ENCODE measurements at regions not wholly inside any gene's neighbourhood (a gene's known extent, or its start where the extent isn't known, plus 50 kb on each side); places are given as distances from the start of the nearest gene placed in this dataset.
"Not testable (repeated sequence)": the region's sequence is repeated elsewhere in the genome, so short reads cannot be mapped to it uniquely, and the experiment has no call there.

DNA sequence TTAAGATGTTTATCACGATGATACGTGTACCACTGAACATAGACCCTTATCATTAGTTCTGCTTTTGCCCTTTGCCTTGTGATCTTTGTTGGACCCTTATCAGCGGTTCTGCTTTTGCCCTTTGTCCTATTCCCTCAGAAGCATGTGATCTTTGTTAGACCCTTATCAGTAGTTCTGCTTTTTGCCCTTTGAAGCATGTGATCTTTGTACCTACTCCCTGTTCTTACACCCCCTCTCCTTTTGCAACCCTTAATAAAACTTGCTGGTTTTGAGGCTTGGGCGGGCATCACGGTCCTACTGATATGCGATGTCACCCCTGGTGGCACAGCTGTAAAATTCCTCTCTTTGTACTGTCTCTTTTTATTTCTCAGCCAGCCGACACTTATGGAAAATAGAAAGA lies 117.0 kb downstream of the SDHAF3 start:
- in situ Hi-C loops (cut with MboI; ENCODE audit: low sequenced_read_pairs), result not testable (repeated sequence)

DNA sequence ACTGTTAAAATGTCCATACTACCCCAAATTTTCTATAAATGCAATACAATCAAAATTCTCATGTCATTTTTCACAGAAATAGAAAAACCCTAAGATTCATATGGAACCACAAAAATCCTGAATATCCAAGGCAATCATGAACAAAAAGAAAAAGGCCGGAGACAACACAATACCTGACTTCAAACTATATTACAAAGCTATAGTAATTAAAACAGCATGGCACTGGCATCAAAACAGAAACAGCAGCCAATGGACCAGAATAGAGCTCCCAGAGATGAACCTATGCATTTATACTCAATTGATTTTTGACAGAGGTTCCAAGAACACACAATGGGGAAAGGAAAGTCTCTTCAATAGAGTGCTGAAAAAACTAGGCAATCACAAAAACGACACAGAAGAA lies 128.8 kb downstream of the SDHAF3 start:
- in situ Hi-C loops (cut with MboI; ENCODE audit: low sequenced_read_pairs), result no loop called here

DNA sequence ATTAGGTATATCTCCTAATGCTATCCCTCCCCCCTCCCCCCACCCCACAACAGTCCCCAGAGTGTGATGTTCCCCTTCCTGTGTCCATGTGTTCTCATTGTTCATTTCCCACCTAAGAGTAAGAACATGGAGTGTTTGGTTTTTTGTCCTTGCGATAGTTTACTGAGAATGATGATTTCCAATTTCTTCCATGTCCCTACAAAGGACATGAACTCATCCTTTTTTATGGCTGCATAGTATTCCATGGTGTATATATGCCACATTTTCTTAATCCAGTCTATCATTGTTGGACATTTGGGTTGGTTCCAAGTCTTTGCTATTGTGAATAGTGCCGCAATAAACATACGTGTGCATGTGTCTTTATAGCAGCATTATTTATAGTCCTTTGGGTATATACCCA lies 140.7 kb downstream of the SDHAF3 start:
- in situ Hi-C loops (cut with MboI; ENCODE audit: low sequenced_read_pairs), result not testable (repeated sequence)

DNA sequence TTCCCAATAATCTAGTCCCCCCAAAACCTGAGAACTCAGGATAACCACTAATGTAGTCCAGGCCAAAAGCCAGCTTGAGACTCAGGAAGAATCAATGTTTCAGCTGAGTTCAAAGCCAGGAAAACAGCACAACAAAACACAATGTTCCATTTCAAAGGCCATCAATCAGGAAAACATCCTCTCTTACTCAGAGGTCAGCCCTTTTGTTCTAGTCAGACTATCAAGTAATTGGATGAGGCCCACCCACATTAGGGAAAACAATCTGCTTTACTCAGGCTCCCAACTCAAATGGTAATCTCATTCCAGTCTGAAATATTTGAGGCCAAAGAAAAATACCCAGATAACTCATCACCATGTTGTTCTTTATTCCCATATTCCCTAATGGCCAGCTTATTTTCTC lies 152.2 kb downstream of the SDHAF3 start:
- in situ Hi-C loops (cut with MboI; ENCODE audit: low sequenced_read_pairs), result no loop called here

DNA sequence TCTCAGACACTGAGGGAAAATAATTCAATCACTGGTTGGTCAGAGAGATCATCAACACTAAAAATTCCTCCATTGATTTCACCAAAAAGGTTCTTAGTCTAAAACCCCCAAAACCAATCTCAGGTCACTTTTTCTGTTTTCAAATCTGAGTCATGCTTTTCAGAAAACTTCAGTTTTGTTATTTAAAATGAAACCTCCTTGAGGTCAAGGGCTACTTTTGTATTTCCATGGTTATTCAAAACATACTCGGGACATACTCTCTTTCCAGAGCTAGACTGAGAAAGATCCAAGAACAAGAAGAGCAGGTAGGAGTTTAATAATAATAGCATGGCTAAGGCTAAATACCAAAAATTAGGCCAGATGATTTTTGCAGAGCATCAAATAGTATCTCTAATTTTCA lies 152.8 kb downstream of the SDHAF3 start:
- in situ Hi-C loops (cut with MboI; ENCODE audit: low sequenced_read_pairs), result no loop called here

DNA sequence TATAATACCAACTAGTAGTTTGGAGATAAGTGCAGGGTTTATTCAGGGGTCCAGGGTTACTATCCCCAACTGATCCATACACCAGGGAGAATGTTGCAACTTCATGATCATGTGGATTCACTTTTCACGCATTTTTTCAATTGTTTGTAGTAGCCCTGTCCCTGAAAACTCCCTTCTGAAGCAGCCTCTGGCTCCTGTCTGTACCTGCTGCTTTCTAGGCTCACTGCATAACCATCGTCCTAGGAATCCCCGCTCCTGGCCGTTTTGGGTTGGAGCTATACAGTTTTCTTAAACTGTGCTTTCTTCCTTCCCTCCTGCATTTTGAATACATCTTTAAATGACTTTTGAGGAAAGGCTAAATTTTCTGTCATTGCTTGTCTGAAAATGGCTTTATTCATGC lies 154.1 kb downstream of the SDHAF3 start:
- in situ Hi-C loops (cut with MboI; ENCODE audit: low sequenced_read_pairs), result no loop called here

DNA sequence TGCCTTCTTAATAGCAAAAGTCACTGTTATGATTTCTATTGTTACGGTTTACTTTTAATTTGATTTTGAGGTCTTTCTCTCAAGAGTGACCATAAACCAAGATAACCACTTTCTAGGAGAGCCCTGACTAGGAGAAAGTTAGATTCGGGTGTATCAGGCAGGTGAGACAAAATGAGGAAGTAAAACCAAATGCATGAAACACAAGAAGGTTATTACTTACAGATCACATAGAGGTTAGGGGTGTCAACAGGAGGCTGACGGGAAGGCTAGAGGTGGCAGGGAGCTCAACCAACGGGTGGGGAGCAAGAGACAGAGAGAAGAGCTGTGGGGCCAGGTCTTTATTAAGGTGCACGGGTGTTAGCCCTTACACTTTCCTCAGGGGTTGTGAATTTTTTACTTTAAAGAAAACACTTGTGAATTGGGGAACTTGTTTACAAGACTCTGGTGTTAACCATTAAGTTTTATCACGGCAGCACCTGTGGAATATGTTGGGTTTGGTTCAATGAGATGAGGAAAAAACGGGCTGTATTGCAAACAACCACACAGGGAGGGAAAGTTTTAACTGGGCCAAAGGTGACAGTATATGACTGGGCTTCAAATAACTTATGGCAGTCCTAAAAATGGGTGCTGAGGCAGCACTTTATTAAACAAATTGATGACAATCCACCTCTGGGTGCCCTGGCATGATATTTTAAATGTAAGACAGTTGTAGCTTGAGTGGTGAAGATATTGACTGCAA lies 154.9 kb downstream of the SDHAF3 start:
- in situ Hi-C loops (cut with MboI; ENCODE audit: low sequenced_read_pairs), result no loop called here

DNA sequence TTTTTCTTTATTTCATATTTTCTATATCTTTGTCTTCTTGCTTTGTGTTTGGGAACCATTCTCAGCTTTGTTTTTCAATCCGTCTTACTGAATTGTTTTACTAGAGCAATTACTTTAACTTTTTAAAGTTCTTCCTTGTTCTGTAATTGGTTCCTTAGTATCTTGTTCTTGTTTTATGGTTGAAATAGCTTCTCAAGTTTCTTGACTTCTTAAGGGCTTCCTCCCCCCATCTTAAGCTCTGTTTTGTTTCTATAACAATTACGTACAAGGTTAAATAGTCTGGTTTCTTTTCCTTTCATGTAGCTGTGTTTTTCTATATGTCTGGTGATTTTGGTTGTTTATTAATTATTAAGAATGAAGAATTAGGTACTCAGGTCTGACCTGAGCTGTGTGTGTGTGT lies 158.0 kb downstream of the SDHAF3 start:
- in situ Hi-C loops (cut with MboI; ENCODE audit: low sequenced_read_pairs), result no loop called here

DNA sequence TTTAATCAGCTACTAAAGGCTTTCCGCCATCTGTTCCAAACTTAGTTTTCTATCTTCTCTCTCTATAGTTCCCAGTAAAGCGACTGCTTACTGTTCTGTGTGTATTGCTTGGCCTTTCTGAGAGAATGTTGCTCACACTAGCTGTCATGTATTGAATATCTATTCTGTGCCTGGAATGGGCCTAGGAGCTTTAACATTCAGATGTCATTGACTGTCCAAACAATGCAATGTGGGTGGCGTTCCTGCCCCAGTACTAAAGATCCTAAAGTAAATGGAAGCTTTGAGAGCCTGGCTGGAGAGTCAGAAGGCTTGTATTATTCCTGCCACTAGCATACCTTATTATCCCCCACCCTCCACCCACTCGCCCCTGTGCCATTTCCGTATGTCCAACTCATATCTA lies 163.5 kb downstream of the SDHAF3 start:
- in situ Hi-C loops (cut with MboI; ENCODE audit: low sequenced_read_pairs), result no loop called here

DNA sequence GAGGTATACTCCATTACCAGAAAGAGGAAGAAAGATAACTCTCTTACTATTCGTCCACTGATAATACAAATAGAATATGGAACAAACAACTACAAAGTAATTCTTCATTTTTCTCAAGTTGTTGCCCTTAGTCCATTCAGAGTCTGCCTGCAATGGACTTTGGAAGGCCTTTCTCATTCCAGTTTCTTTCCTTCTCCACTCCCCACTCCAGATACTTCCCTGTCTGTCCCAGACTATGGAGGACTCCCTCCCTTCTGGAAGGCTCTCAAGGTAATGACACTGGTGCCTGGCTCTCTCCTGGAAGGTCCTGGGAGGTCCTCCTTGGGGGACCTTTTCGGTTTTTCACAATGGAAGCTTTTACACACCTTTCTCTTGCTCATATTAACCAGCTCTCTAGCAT lies 167.8 kb downstream of the SDHAF3 start:
- in situ Hi-C loops (cut with MboI; ENCODE audit: low sequenced_read_pairs), result no loop called here

DNA sequence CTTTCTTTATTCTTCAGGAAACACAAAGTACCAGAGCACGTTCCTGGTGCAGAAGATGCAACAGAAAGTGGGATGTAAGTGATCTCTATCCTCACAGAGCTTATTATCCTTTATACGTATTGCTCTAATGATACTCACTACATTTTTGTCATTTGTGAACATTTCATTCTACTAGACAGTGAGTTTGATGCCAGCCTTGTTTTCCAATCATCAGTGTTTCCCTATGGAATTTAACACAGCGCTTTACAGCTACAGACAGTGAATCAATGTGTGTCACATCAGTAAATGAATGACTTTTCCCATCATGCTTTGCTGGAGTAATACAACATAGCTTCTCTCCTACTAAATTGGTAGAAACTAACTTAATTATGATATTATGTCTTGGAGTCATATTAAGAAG lies 175.5 kb downstream of the SDHAF3 start:
- in situ Hi-C loops (cut with MboI; ENCODE audit: low sequenced_read_pairs), result no loop called here

DNA sequence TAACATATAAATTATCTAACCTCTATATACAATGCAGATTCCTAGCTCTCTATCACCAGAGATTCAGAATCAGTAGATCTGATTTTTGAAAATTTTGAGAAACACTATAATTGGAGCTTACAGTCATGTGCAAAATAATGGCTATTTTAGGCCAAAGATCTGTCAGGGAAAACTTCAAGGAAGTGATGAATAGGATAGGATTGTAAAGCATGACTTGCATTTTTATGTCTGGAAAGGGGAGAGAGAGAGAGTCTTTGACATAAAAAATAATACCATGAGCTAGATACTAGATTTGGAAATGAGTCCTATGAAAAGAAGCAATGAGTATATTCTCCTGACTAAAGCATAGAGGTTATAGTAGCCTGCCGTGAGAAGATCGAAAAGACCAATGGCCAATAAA lies 181.1 kb downstream of the SDHAF3 start:
- in situ Hi-C loops (cut with MboI; ENCODE audit: low sequenced_read_pairs), result no loop called here

DNA sequence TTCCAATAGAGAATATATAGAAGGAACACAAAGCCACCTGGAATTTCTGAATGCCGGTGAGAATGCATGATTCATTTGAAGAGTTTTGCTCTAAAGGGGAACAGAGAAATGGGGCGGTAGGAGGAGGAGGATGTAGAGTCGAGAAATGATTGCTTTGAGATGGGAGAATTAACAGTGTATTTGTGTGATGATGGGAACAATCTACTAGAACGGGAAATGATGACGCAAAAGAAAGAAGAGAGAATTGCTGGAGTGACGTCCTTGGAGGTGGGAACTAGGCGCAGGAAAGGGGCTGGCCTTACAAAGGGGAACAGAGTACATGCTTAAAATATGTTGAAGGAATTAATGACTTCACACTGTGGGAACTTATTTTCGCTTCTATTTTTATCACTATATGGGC lies 188.1 kb downstream of the SDHAF3 start:
- in situ Hi-C loops (cut with MboI; ENCODE audit: low sequenced_read_pairs), result no loop called here

DNA sequence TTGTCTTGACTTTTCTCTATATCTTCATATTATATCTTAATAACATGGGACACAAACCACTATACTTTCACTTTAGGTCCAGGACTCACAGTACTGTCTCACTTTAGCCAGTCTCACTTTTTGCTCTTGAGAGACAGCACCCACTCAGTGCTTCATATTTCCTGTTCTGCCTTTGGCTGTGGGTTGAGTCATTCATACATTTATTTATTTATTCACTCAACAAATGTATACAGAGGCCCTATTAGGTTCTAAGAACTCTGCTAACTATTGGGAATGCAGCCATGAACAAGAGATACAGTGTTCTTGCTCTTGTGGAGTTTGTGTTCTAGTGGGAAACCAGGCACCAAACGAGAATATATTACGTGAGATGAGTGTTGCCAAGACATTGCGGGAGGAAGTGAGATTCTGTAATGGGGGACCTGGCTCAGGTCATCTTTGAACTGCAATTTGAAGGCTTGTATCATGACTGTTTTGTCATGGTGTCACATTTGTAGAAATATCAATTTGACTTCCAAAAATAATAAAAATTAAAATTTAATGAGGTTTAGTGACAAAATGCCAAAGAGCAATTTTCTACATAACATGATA lies 190.1 kb downstream of the SDHAF3 start:
- in situ Hi-C loops (cut with MboI; ENCODE audit: low sequenced_read_pairs), result no loop called here

DNA sequence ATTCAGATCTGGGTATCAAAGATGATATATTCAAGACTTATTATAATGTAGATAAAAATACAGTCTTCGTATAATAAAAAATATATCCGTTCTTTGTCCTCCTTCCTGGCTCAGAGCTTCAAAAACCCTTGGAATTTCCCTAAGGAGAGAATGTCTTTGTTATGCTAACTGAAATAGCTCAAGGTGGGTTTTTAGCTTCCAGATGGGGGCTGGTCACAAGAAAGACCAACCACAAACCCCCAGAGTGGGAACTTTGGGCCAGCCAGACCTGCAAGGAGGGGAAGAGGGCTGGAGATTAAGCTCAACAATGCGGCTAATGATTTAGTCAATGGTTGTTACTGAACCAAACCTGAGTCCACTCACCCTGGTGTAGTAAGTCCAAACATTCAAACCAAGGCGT lies 196.4 kb downstream of the SDHAF3 start:
- in situ Hi-C loops (cut with MboI; ENCODE audit: low sequenced_read_pairs), result no loop called here

DNA sequence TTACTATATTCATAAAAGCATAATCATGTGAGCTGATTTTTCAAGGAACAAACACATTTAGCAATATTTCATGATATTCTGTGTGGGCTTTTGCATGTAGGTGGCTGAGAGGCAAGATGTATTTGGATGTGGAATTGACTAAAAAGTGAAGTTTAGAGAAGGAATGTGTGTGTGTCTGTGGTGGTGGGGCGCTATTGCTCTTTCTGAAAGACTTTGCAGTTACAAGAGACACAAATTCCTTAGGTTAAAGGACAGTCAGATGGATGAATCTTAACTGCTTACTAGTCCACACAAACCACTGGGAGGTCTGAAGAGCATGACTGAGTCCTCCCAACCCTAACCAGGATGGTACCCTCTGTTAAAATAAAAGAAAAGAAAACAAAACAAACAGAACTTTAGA lies 200.1 kb downstream of the SDHAF3 start:
- in situ Hi-C loops (cut with MboI; ENCODE audit: low sequenced_read_pairs), result no loop called here

DNA sequence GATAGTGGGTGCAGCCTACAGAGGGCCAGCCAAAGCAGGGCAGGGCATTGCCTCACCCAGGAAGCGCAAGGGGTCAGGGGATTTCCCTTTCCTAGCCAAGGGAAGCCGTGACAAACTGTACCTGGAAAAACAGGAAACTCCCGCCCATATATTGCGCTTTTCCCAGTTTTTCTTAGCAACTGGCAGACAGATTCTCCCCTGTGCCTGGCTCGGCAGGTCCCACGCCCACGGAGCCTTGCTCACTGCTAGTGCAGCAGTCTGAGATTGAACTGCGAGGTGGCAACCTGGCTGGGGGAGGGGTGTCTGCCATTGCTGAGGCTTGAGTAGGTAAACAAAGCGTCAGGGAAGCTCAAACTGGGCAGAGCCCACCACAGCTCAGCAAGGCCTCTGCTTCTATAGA lies 212.4 kb downstream of the SDHAF3 start:
- in situ Hi-C loops (cut with MboI; ENCODE audit: low sequenced_read_pairs), result not testable (repeated sequence)

DNA sequence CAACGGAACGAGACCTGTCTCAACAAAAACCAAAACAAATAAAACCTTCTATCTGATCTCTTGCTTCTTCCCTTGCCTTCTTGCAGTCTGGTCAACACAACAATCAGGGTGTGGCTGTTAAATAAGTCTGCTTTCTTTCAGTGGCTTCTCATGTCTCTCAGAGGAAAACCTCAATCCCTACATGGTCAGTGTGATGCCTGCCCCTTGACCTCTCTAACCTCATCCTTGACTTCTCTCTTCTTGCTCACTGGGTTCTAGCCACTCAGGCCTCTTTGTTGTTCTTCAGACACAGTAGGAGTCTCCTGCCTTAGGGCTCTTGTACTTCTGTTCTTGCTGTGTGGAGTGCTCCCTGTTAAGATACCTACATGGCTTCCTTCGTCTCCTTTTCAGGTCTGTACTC lies 220.4 kb downstream of the SDHAF3 start:
- in situ Hi-C loops (cut with MboI; ENCODE audit: low sequenced_read_pairs), result no loop called here

DNA sequence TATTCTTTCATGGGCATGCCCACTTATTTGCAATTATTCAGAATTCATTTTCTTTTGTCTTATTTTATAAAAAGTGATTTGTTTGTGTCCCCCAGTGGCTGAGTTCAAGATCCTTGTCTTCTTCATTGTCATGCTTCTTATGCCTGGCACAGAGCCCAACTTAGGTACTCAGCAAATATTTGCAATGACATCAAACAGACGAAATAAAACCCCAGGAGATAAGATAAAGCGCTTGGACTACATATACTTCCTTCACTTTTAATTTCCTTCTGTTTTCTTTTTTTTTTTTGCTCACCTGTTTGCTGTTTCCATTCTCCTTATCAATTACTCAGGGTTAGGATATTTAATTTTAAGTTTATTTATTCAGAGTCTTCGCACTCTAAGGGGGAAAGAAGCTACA lies 225.0 kb downstream of the SDHAF3 start:
- in situ Hi-C loops (cut with MboI; ENCODE audit: low sequenced_read_pairs), result no loop called here

DNA sequence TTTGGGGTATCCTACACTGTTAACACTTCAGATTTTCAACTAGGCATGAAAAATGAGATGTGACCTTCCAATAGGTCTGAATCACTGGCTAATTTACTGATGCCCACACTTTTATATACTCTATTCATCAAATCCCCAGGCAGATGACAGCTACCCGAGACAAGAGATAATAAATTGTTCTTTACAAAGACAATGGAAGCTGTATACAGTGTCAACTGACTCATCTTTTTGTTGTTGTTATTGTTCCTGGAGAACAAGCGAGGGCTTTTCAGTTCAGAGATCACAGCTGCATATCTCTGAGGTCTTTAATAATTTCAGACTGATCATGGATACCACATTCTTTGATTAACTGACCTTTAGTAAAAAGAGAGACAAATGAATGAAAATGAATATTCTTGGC lies 228.9 kb downstream of the SDHAF3 start:
- in situ Hi-C loops (cut with MboI; ENCODE audit: low sequenced_read_pairs), result no loop called here

DNA sequence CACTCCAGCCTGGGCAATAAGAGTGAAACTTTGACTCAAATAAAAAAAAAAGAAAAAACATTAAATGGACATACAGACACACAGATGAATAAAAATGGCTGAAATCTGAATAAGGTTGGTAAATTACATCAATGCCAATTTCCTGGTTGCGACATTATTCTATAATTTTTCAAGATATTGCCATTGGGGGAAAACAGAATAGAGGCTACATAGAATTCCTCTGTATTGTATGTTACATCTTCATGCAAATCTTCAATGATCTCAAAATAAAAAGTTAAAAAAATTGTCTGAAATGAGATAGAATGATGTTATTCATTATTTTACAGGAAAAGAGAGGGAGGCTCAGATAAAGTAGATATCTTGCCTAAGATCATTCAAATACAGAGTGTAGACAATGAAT lies 234.0 kb downstream of the SDHAF3 start:
- in situ Hi-C loops (cut with MboI; ENCODE audit: low sequenced_read_pairs), result no loop called here

DNA sequence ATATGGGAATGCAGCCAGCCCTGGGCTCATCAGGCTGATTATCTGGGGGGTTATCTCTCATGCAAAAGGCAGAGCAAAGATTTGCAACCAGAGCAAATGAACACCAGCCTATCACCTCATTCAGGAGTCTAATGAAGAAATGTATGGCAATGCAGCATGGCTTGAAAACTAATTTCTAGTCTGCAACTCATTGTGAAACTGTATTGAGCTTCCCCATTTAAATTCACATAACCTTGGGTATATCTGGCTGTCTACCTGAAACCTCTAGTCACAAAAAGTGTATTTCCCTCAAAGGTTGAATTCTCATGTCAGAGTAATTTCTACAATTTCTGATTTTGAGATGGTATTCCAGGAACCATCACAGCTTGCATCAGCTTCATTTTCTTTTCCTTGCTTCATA lies 240.0 kb downstream of the SDHAF3 start:
- in situ Hi-C loops (cut with MboI; ENCODE audit: low sequenced_read_pairs), result no loop called here

DNA sequence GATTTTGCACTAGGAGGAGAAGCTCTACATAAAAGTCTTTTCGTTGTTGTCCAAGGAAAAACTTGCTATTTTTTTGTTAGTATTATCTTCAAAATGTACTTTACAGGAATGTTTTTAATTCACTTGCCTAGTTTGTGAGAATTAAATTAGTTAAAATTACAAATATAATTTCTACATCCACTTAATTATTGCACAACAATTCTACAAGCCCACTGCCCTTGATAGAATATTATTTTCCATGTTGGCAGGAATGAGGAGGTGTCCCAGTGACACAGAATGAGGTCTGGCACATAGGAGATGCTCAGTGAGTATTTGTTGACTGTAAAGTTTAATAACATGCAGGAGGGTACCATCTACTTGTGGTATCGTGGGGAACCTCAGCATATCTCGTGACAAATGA lies 255.4 kb downstream of the SDHAF3 start:
- in situ Hi-C loops (cut with MboI; ENCODE audit: low sequenced_read_pairs), result no loop called here
